Kidney (tissue), 13 donors: ENCODE measurements at regions not wholly inside any gene's neighbourhood (a gene's known extent, or its start where the extent isn't known, plus 50 kb on each side); places are given as distances from the start of the nearest gene placed in this dataset.
A peak's percentile ranks its signal among the peaks of the same experiment; 100 is the strongest.

ENCODE experiments used
- DNase-seq, 5 donors: peaks; one replicate each; pipeline ENCODE4 v3.0.0-alpha.2; 2013 to 2020
- FAIRE-seq: peaks from 2 replicates; lab custom pipeline; 2012; peaks lifted over from hg19 to GRCh38; lab: Jason Lieb, UNC
- H3K27ac ChIP-seq, 2 donors: one replicate each; pipeline ENCODE4 v1.7.0; 2013; ENCODE audit warnings: low read depth in 2 of 2, low read length in 2 of 2, inconsistent platforms in 1 of 2
- H3K27me3 ChIP-seq: one replicate; pipeline ENCODE4 v1.7.1; 2013; ENCODE audit warnings: low read length, inconsistent platforms; ENCODE audit not compliant: control insufficient read depth, insufficient read depth
- H3K36me3 ChIP-seq, 3 donors: one replicate each; pipeline versions ENCODE4 v1.7.0 to v1.7.1; 2013; ENCODE audit warnings: low read length in 3 of 3, control low read depth in 1 of 3, inconsistent platforms in 1 of 3; ENCODE audit not compliant: insufficient read depth in 3 of 3, control insufficient read depth in 2 of 3
- H3K4me1 ChIP-seq, 3 donors: one replicate each; pipeline versions ENCODE4 v1.7.0 to v1.7.1; 2013; ENCODE audit warnings: low read length in 3 of 3, inconsistent platforms in 1 of 3, low read depth in 1 of 3; ENCODE audit not compliant: control insufficient read depth in 2 of 3, insufficient read depth in 2 of 3
- H3K4me3 ChIP-seq, 3 donors: one replicate each; pipeline versions ENCODE4 v1.7.0 to v1.8.1; 2013; ENCODE audit warnings: low read length in 3 of 3, control low read depth in 1 of 3, inconsistent platforms in 1 of 3
- H3K9ac ChIP-seq, 3 donors: one replicate each; pipeline versions ENCODE4 v1.7.0 to v1.7.1; 2013; ENCODE audit warnings: low read length in 3 of 3, control low read depth in 1 of 3, inconsistent platforms in 1 of 3
- H3K9me3 ChIP-seq, 3 donors: one replicate each; pipeline versions ENCODE4 v1.7.0 to v1.7.1; 2013; ENCODE audit warnings: low read length in 3 of 3, control low read depth in 1 of 3, inconsistent platforms in 1 of 3; ENCODE audit not compliant: control insufficient read depth in 2 of 3, insufficient read depth in 1 of 3
- intact Hi-C: fragments of 100-400 bp; cut with DNase I; formaldehyde crosslinking; loops from one replicate; pipeline ENCODE4 v1.11.1; 2022
- TF ChIP-seq, protein P1 (sequence below): IDR thresholded peaks from 3 replicates; pipeline ENCODE4 v1.5.1; 2012; ENCODE audit warnings: mild to moderate bottlenecking, moderate library complexity, borderline replicate concordance; ENCODE audit not compliant: insufficient read depth; ENCODE audit errors: extremely low read depth
- donor health status: control.
- donor health status: control.
- donor health status: control.
- donor health status: control.
- donor health status: control.
- donor health status: DM: yes; HTN: yes; CAD: no.
- donor health status: Normal renal cell carcinoma (clear cell type).

GRCh38 chr20:40864470-40864869 is 164.2 kb upstream of the TOP1 start:
- H3K4me3 ChIP-seq = no peak overlapping the region
- intact Hi-C loops = no loop called here
- H3K9me3 ChIP-seq = no peaks in the 10 kb centered on the region
- DNase-seq (no peak), FAIRE-seq (no peak)
- H3K4me1 ChIP-seq = no peaks in the 10 kb centered on the region
- H3K36me3 ChIP-seq = no peaks in the 10 kb centered on the region
- TF ChIP-seq, protein P1, sequence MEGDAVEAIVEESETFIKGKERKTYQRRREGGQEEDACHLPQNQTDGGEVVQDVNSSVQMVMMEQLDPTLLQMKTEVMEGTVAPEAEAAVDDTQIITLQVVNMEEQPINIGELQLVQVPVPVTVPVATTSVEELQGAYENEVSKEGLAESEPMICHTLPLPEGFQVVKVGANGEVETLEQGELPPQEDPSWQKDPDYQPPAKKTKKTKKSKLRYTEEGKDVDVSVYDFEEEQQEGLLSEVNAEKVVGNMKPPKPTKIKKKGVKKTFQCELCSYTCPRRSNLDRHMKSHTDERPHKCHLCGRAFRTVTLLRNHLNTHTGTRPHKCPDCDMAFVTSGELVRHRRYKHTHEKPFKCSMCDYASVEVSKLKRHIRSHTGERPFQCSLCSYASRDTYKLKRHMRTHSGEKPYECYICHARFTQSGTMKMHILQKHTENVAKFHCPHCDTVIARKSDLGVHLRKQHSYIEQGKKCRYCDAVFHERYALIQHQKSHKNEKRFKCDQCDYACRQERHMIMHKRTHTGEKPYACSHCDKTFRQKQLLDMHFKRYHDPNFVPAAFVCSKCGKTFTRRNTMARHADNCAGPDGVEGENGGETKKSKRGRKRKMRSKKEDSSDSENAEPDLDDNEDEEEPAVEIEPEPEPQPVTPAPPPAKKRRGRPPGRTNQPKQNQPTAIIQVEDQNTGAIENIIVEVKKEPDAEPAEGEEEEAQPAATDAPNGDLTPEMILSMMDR = no peak
- no peak overlapping the region for H3K27ac ChIP-seq
- H3K27me3 ChIP-seq = no peaks in the 10 kb centered on the region
- H3K9ac ChIP-seq = no peak overlapping the region

DNA sequence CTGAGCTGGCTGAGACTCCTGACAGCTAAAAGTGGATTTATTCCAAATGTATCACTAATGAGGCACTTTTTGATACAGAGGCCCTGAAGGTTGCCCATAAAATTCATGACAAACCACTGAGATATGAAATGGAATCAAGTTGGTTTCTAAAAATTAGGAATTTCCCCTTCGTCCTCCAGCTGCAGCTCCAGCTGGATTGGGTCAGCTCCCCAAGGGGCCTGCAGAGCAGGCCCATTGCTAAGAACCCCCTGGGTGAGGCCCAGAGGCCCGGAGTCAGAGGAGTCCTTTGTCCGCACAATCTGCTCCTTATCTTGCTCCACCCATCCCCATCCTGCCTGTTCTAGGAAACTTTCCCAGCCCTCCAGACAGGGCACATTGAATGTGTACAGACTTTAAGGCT is 163.5 kb upstream of the TOP1 start:
- intact Hi-C loops = no loop called here
- H3K27me3 ChIP-seq = no peaks in the 10 kb centered on the region
- FAIRE-seq = no peak
- no peak overlapping the region for H3K4me3 ChIP-seq
- peak in 1 of 5 donors; percentile 90 for DNase-seq
- H3K4me1 ChIP-seq = no peaks in the 10 kb centered on the region
- no peaks in the 10 kb centered on the region for H3K36me3 ChIP-seq
- TF ChIP-seq, protein P1 = no peak
- no peaks in the 10 kb centered on the region for H3K9me3 ChIP-seq
- no peak overlapping the region for H3K9ac ChIP-seq
- H3K27ac ChIP-seq = no peak overlapping the region

- FAIRE-seq (no peak), DNase-seq (no peak)
- TF ChIP-seq, protein P1 = no peak
- Histone ChIP-seq H3K27ac (no peak overlapping the region), H3K9ac (no peak overlapping the region), H3K4me1 (no peaks in the 10 kb centered on the region), H3K36me3 (no peaks in the 10 kb centered on the region), H3K9me3 (no peaks in the 10 kb centered on the region), H3K4me3 (no peak overlapping the region), H3K27me3 (no peaks in the 10 kb centered on the region)
- intact Hi-C loops = no loop called here
Measured at GRCh38 chr20:40866056-40866455, 162.6 kb upstream of the TOP1 start.

GRCh38 chr20:40868551-40869217 is 159.9 kb upstream of the TOP1 start:
- DNase-seq = peak in 2 of 5 donors; percentile 52 to 90
- H3K4me3 ChIP-seq = no peak overlapping the region
- no peak overlapping the region for H3K27ac ChIP-seq
- intact Hi-C loops = no loop called here
- TF ChIP-seq, protein P1 = no peak
- H3K4me1 ChIP-seq = no peaks in the 10 kb centered on the region
- H3K27me3 ChIP-seq = no peaks in the 10 kb centered on the region
- H3K36me3 ChIP-seq = no peaks in the 10 kb centered on the region
- FAIRE-seq = no peak
- H3K9ac ChIP-seq = no peak overlapping the region
- no peaks in the 10 kb centered on the region for H3K9me3 ChIP-seq
